ENCODE measurements at regions not wholly inside any gene's neighbourhood (a gene's known extent, or its start where the extent isn't known, plus 50 kb on each side); places are given as distances from the start of the nearest gene placed in this dataset.

- TF ChIP-seq CTCF (IDR thresholded peaks at IDR 0.05; ENCODE audit: poor library complexity) (no peak), EZH2 (IDR thresholded peaks at IDR 0.05; ENCODE audit: borderline replicate concordance) (no peak), EZH2phosphoT487 (IDR thresholded peaks at IDR 0.05; ENCODE audit: low read depth, severe bottlenecking, unreplicated experiment) (no peak)
Measured at GRCh38 chr2:193847130-193847529, 1652.4 kb upstream of the TMEFF2 start.

All from hepatocyte (in vitro differentiated cells).